Suppressor macrophage treated with lipopolysaccharide for 4 hours (primary cell): ENCODE measurements at regions not wholly inside any gene's neighbourhood (a gene's known extent, or its start where the extent isn't known, plus 50 kb on each side); places are given as distances from the start of the nearest gene placed in this dataset.

Experiments
- DNase-seq: peaks from one replicate; pipeline ENCODE4 v3.0.0-alpha.2; 2020

DNA sequence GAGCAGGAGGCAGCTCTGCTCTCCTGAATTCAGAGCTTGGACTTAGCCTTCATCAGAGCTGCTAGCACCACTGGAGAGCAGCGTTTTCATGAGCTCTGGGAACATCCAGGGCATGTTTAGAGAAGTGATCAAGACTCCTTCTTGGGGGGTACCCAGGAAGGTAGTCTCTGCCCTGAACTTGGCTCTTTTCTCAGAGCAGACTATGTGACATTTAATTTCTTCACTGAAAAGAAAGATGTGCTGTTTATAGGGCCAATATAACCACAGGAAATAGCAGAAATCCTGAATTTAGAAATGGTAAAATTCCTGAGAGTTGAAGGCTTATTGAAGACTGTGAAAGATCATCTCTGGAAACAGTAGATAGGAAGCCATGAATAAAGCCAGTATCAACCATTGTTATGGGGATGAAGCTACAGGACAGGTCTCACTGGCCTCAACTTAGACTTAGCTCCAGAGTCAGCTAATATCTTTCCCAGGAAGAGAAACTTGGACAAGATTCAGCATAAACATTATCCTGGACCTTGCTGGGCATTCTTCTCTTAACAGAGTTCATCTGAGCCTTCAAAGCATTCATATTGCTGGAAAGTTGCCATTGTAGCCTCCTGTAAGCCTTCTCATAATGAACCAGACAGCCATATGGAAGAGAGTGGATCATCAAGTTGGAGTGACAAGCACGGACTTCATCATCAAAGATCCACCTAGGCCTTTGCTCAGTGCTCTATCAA, 386.6 kb upstream of the THBS1 start:
- DNase-seq, result no peak

DNA sequence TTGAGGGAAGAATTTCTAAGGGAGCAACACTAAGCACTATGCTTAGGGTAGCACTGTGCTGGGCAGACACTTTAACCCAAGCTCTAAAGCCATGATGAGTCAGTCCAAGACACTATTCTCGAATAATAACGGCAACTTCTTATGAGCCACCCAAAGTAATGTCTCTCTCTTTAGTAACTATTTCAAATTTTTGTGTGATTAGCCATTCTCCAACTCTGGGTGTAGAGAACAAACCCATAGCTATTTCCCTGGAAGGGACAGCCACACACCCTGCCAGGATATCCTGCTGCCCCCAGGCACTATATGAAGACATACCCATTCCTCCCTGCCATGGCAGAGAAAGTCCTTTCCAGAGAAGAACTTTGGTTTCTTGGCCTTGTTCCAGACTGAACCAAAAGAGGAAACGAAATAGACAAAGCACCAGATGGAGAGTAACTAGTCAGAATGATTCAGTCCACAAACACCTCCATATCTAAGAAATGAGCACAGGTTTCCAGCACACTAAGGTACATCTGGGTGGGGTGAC, 384.9 kb upstream of the THBS1 start:
- peak; percentile 72 for DNase-seq

DNA sequence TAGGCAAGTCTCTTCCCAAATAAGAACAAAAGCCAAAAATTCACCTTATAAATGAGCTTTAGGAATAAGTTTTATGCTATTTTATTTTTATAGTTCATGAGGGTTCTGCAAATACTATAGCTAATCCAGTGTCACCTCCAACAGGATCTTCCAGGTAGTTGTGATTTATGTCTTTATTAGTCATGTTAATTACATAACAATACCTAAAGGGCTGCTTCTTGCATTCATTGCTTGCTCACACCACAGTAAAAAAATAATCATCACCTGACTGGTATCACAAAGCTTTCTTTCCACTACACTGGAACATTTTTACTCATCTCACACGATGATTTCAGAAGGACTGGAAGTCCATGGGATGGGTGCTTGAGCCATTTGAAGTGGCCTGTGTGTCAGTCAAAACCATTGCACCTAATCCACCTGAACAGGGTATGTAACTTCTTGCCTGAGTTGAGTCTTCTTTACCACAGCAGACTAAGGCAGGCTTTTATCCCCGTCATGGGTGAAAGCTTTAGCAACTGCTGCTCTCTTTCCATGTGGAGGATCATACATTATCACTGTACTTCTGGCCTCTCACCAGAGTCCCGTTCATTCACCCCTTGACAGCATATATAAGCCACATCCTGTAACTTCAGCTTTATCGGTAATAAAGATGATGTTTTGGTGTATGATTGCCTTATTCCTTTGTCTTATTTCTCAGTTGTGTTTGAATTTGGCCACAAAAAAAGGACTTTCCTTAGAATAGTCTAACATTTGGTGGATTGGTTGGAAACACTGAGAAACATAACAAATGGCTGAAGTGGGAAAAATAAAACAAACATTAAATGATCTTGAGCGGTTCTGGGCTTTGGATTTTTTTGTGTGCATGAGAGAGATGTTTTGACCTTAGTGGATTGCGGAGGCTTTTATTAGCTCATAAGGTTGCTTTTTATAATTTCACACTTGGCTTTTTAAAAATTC, 382.6 kb upstream of the THBS1 start:
- no peak for DNase-seq

DNA sequence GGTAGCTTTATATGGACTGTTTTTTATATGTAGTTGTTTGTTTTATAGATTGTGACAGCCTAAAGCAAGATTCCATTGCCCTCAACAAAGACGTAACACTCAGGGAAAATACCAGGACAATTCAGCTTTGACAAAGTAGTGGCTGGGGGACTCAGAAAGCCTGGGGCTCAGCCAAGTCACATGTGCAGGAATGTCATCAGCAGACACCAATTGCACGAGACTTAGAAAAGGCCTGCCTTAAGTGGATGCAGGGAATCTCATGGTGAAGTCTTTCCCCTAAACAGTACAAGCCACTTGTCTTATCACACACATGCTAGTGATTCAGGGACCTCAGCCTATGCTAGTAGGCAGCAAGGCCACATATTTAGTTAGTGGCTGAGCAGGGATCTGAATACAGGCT, 381.8 kb upstream of the THBS1 start:
- DNase-seq, result no peak

DNA sequence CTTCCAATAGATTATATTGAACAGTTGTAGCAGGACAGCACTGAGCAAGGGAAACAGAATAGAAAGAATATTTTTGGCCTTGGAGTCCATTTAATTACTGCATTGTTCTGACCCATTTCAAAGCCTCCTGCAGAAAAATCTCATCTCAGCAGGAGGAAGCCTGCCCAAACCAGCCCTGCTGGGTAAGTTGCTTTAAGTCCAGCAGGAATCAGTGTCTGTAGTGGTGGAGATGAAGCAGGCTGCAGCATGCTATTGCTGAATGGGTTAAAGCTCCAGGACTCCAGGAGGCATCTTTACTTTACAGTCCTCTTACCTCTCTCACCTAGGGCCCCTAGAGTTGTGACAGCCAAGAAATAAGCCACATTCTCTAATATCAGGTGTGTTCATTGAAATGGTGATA, 380.3 kb upstream of the THBS1 start:
- DNase-seq, result no peak

DNA sequence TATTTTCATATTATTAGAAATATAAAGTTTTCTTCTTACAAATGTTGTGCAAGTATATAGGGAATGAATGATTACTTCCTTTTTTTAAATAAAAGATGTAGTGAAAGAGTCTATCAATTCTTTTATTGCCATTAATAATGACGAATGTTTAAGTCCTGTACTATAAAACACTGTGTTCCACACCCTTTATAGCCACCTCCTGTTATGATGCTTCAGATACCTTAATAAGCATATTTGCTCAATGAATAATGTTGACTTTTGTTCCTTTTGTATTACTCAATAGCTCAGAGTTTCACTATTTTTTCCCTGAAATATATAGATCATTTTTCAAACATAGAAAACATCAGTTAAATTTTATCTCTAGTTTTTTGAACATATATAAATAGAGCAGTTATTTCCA, 378.2 kb upstream of the THBS1 start:
- no peak for DNase-seq

DNA sequence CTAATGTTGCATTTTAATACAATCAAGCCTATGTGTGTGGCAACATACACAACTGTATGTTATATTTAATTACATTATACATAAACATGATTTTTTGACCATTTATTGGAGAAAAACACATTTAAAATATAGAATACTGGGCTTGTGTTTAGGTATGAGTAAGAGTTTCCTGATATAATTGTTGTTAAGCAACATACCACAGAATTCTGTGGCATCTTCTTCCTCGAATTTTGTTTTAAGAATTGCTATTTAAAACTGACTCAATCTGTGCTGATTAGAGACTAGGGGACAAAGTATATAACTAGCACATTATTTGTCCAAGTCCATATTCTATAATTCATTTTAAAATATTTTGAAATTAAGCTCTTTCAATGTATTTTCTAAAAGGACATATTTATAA, 376.8 kb upstream of the THBS1 start:
- DNase-seq, result no peak

DNA sequence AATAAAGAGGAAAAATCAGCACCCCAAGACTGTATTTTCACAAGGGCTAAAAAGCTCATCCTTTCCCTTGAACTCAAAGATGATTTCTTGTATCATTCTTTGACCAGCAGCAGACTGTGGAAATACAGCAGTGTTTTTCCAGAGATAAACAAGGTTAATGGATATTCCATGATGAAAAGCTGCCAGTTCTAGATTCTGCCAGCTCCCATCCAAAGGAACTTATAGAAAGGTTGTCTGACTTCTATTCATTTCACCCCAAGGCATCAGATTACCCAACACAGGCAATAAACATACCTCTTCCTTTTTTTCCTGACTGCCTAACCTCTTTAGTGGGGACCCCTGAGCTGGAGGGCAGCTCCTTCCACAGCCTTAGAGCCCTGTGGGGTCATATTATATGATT, 375.8 kb upstream of the THBS1 start:
- no peak for DNase-seq

DNA sequence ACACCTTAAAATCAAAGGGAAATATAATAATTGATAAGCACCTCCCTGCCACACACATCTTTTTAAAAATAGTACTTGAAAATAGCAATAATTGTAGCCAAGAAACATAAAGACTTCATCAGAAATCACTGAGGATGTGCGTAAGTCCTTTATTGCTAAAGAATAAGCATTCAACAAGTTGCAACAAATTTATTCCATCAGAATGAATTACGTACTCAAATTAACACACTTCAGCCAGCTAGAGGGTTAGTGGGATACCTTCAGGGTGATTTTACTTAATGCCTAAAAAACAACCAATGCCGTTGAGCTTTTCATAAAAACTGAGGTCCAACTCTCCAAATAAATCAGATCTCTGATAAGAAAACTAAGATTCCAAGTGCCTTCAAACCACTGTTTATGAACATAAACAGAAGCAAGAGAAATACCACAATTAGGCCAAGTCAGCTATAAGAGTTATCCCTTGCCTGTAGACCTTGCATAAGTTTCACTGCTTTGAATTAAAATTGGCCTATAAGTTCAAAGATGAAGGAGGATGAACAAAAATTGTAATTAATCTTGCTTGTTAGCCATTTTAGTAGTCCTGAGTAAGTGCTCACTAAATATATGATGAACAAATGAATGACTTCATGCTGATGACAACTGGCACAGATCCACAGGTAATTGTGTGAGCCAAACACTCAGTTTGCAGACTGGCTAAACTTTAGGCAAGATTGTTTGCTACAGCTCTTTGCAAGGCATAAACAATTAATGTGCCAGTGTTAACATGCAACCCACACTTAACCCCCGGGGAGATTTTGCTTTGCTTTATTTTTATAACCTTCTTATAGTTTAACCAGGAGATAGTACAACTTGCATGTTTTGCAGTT, 375.1 kb upstream of the THBS1 start:
- no peak for DNase-seq

DNA sequence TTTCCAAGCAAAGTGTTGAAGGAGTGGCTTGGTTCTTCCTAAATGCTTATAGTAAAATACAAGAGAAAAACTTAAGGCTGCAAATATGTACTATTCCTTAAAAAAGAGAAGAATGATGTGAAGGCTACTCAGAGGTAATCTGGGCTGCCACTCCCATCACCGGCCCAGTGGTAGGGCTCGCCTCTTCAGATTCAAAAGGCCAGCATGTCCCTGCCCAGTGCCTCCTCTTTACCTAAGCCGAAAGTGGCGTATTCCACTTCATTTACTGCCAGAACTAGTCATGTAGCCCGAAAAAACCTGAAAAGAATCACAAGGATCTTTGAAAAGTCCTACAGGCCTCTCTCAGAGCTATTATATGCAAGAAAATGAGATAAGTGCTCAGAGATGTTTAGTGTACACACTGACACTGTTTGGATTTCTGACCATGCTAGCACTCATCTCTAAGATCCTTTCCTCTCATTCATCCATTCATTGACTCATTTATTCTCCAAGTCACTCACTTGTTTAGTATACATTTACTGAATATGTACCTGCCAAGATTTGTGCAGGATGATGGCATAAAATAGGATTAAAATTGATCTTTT, 373.3 kb upstream of the THBS1 start:
- DNase-seq, result no peak

DNA sequence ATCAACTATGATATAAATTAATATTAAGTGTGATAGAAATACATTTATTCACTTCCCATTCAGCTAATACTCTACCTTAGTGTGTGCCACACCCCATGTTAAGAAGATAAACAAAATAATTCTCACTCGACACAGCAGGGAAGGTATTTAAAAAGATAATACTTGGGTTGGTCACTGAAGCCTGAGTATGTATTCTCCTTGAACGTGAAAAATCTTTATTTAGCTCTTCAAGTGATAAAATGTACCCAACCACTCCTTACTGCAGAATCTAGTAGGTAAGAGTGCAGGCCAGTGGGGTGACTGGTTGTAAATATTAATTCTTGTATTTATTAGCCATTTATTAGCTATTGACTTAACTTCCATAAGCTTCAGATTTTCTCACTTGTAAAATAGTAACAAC, 372.7 kb upstream of the THBS1 start:
- no peak for DNase-seq

DNA sequence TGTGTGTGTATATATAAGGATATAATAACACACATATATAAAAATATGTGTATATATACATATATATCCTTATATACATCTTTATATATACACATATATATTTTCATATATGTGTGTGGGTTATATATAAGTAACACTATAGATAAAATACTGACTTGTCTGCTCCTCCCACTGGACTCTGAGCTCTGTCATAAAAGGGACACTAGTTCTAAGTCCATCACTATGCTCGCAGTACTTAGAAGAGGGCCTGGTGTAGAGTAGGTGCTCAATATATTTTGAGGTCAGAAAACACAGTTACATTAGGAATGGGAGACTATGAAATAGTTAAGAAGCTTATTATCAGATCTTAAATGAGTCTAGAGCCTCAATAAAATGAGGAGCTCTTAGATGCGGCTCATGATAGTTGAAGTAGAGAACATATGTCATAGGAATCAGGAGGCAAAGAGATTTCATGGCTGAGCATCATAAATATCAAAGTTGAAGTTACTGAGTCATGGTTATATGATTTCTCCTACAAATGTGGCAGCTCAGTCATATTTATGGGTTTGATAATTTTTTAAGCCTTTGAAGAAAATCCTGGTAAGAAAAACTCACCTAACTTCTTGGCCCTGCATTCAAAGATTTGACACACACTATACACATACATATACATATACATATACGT, 371.2 kb upstream of the THBS1 start:
- DNase-seq, result no peak

DNA sequence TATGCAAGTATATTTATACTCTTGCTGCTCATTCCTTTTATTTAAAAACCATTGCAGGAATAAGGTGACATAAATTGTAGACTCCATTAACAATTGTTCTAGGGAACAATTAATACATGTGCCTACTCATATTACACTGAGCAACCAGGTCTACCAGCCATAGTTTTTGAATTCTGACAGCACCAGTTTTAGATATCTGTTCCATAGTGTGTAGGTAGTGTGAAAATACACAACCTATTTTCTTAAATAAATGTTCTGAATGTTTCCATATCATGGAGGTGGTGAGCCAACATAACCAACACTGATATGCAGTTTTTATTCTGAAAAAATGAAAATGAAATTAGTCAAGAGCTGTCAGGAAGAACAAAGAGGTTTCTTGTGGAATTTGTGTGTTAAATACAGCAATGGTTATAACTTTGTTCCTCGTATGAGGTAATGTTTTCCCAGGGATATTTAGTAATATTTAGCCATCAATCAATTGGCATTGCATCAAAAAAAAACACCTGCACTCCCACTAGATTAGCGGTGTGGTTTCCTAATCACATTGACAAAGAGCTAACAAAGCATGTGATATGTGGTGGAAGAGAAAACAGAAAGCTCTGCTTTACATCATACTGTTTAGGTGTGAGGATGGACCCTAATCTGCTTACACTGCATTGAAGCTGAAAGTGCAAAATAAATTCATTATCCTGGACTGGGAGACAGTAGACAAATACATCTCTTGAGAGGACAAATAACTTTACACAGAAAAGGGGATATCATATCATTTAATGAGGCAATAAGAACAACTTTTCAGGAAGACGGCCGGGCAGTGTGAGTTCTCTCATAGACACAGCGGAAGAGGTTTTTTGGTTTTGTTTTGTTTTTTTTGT, 369.5 kb upstream of the THBS1 start:
- no peak for DNase-seq

DNA sequence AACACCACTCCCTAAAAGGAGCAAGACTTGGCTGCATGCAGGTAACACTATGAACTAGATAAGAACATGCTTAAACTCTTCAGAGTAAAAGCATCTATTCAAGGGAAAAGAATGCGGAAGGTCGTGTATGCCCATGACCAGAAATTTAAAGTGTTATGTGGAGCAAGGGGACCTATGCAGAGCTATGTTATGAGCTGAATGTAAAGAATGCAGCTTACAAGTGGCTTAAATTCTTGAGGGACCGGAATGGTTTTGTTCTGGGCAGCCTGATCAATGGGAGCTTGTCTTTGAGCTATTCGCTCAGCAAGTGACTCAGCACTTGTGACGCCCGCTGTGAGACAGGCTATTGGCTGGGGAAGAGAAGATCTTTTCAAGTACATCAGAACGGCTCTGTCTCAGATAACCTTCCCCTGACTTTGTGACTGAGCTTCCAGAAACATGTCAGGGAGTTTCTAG, 367.5 kb upstream of the THBS1 start:
- no peak for DNase-seq

DNA sequence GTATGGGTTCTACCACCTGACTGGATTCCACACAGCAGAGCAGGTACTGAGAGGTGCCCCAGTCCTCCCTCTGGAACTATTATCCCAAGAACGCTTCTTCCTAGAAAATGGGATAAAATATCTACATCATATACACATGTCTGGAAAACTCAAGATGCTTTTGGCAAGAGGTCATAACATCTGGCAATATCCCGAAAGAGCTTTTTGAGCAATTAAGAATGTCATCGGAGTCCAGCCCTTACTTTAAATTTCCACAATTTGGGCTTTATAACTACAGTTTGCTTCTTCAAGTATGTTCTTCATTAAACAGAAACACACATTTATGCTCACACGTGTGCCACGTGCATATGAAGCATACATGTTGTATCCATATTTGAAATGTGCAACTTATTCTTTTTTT, 365.9 kb upstream of the THBS1 start:
- DNase-seq, result no peak

DNA sequence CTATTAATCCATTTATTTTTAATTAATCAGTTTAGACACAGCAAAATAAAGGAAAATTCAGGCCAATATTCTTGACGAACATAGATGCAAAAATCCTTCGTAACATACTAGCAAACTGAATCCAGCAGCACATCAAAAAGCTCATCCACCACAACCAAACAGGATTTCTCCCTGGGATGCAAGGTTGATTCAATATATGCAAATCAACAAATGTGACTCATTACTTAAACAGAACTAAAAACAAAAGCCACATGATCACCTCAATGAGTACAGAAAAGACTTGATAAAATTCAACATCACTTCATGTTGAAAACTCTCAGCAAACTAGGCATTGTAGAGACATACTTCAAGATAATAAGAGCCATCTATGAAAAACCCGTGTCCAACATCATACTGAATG, 364.1 kb upstream of the THBS1 start:
- DNase-seq, result no peak

DNA sequence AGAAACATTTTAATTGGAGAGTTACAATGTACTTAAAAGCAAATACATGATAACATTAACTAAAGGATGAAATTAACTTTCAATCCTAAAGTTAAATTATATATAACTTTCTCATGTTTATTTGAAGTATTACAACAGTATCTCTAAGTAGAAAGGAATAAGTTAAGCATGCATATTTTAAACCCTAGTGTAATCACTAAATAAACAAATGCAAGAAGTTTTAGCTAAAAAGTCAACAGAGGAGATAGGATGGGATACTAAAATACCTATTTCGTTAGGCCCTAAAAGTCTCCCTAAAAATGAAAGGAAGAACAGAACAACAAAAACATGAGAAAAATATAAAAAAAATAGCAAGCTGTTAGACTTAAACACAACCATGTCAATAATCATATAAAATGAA, 361.3 kb upstream of the THBS1 start:
- DNase-seq, result no peak

DNA sequence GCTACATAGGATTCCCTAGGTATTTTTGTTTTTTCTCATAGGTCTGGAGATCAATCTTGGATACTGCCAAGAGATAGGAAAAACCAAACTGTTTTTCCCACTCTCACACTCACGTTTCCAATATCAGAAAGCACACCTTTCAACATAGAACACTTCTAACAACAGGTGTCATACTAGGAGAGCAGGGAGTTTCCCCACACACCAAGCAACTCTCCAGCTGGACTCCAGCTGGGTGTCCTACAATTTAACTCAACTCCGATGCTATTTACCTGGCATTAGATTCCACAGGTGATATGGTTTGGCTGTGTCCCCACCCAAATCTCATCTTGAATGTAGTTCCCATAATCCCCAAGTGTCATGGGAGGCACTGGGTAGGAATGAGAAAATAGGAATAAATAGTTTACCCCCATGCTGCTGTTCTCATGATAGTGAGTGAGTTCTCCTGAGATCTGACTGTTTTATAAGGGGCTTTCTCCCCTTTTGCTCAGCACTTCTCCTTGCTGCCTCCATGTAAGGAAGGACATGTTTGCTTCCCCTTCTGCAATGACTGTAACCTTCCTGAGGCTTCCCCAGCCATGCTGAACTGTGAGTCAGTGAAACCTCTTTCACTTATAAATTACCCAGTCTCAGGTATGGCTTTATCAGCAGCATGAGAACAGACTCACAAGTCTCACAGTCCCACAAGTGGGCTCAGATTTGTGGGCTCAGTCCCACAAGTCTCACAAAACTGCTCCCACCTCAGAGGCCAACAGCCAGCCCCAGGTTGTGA, 354.5 kb upstream of the THBS1 start:
- no peak for DNase-seq

DNA sequence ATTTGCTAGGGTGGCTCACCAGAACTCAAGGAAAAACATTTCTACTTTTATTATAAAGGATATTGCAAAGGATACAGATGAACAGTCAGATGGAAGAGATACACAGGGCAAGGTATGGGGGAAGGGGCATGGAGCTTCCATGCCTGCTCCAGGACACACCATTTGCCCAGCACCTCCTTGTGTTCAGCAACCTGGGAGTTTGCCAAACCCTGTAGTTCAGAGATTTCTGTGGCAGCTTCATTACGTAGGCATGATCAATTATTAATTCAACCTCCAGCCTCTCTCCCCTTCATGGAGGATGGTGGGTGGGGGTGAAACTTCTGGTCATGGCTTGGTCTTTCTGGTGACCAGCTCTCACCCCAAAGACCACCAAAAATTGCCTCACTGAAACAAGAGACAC, 353.9 kb upstream of the THBS1 start:
- DNase-seq, result no peak

DNA sequence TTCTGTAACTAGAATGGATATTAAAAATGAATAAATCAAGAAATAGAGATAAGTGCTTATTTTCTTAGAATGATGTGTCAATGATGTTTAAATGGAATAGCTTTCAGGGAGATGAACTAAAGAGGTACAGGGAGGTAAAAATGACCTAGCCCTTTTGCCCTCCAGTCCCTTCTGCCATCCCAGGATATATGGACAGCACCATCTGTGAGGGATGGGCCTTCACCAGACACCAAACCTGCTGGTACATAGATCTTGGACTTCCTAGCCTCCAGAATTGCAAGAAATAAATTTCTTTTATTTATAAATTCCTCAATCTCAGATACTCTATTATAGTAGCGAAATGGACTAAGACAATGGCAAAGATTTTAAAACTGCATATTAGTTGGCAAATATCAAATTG, 352.0 kb upstream of the THBS1 start:
- DNase-seq, result no peak
